Mammary epithelial cell (primary cell): ENCODE measurements at regions not wholly inside any gene's neighbourhood (a gene's known extent, or its start where the extent isn't known, plus 50 kb on each side); places are given as distances from the start of the nearest gene placed in this dataset.

Experiments used
- EZH2 ChIP-seq: IDR thresholded peaks from 2 replicates; pipeline ENCODE4 v1.6.1; 2012; ENCODE audit warnings: low read length, inconsistent platforms, borderline replicate concordance
- TF ChIP-seq, protein P1 (sequence below), 2 donors: IDR thresholded peaks in 1 of 2; conservative IDR thresholded peaks in 1 of 2; 2 replicates each; pipeline ENCODE4 v1.5.1; 2011 to 2012; ENCODE audit warnings: inconsistent platforms in 2 of 2, low read length in 2 of 2, mild to moderate bottlenecking in 2 of 2, control low read depth in 1 of 2, low read depth in 1 of 2; ENCODE audit not compliant: insufficient read depth in 1 of 2; ENCODE audit errors: extremely low read depth in 1 of 2

DNA sequence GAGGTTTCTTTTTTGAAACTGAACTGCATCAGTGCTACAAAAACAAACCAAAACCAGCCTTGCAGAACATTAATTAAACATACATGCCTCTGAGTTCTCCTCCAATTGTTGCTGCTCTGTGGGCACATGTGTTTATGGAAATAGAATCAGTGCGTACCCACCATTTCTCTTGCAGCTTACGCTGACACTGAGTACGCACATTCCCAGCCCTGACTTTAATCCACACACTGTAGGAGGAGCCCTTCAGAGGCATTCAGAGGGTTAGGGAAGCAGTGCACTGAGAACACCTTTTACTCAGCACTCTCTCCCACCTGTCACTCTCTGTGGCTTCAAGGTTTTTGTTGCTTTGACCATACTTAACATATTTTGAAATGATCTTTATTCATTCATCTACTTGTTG lies 250.5 kb upstream of the PWP1 start:
- no peak for TF ChIP-seq EZH2
- TF ChIP-seq, protein P1, sequence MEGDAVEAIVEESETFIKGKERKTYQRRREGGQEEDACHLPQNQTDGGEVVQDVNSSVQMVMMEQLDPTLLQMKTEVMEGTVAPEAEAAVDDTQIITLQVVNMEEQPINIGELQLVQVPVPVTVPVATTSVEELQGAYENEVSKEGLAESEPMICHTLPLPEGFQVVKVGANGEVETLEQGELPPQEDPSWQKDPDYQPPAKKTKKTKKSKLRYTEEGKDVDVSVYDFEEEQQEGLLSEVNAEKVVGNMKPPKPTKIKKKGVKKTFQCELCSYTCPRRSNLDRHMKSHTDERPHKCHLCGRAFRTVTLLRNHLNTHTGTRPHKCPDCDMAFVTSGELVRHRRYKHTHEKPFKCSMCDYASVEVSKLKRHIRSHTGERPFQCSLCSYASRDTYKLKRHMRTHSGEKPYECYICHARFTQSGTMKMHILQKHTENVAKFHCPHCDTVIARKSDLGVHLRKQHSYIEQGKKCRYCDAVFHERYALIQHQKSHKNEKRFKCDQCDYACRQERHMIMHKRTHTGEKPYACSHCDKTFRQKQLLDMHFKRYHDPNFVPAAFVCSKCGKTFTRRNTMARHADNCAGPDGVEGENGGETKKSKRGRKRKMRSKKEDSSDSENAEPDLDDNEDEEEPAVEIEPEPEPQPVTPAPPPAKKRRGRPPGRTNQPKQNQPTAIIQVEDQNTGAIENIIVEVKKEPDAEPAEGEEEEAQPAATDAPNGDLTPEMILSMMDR (conservative IDR thresholded peaks at IDR 0.05 in 1 of 2, IDR thresholded peaks at IDR 0.05 in 1 of 2; ENCODE audit: extremely low read depth in 1 of 2, insufficient read depth in 1 of 2, low read depth in 1 of 2, low read length in 2 of 2), result no peak
